GM23338 (cell line): ENCODE measurements at regions not wholly inside any gene's neighbourhood (a gene's known extent, or its start where the extent isn't known, plus 50 kb on each side); places are given as distances from the start of the nearest gene placed in this dataset.

Experiments used
- CREB1 ChIP-seq: fragments of 250-450 bp; sonication (Bioruptor Pico); IDR thresholded peaks from 2 replicates; pipeline ENCODE4 v1.5.0; 2020; ENCODE audit warnings: low read depth, mild to moderate bottlenecking, moderate library complexity
- CTCF ChIP-seq, 2 experiments: fragments of 200-600 bp in 1 of 2; sonication (generic) in 1 of 2; conservative IDR thresholded peaks; 2 replicates each; pipeline versions ENCODE4 v1.5.1 to v1.6.1; 2016 to 2017; ENCODE audit warnings: antibody characterized with exemption in 2 of 2, low read depth in 2 of 2, mild to moderate bottlenecking in 2 of 2, moderate library complexity in 1 of 2
- EZH2 ChIP-seq: fragments of 200-600 bp; sonication (generic); IDR thresholded peaks from one replicate; pipeline ENCODE4 v1.8.0; 2017; ENCODE audit warnings: antibody characterized with exemption, mild to moderate bottlenecking, low read depth; ENCODE audit not compliant: unreplicated experiment
- EZH2phosphoT487 ChIP-seq: fragments of 200-600 bp; sonication (generic); IDR thresholded peaks from one replicate; pipeline ENCODE4 v1.8.1; 2018; ENCODE audit warnings: antibody characterized with exemption; ENCODE audit not compliant: unreplicated experiment
- POLR2AphosphoS5 ChIP-seq: IDR thresholded peaks from 2 replicates; pipeline ENCODE4 v1.6.1; 2016; ENCODE audit warnings: antibody characterized with exemption, low read depth
- ZNF331 ChIP-seq: fragments of 250-450 bp; sonication (Bioruptor Pico); IDR thresholded peaks from 2 replicates; pipeline ENCODE4 v1.5.0; 2020; ENCODE audit warnings: low read depth, mild to moderate bottlenecking, moderate library complexity
- ZNF462 ChIP-seq: fragments of 250-450 bp; sonication (Bioruptor Pico); IDR thresholded peaks from 2 replicates; pipeline ENCODE4 v1.5.0; 2020; ENCODE audit warnings: mild to moderate bottlenecking, moderate library complexity
- TF ChIP-seq, protein P1 (sequence below): IDR thresholded peaks from one replicate; pipeline ENCODE4 v1.6.1; 2018; ENCODE audit warnings: antibody characterized with exemption; ENCODE audit not compliant: unreplicated experiment

- TF ChIP-seq CTCF (conservative IDR thresholded peaks at IDR 0.05; ENCODE audit: low read depth in 2 of 2) (no peak), EZH2 (no peak), ZNF462 (CRISPR knock-in tag) (no peak), ZNF331 (no peak), CREB1 (CRISPR knock-in tag) (no peak), EZH2phosphoT487 (no peak), POLR2AphosphoS5 (no peak)
- TF ChIP-seq, protein P1, sequence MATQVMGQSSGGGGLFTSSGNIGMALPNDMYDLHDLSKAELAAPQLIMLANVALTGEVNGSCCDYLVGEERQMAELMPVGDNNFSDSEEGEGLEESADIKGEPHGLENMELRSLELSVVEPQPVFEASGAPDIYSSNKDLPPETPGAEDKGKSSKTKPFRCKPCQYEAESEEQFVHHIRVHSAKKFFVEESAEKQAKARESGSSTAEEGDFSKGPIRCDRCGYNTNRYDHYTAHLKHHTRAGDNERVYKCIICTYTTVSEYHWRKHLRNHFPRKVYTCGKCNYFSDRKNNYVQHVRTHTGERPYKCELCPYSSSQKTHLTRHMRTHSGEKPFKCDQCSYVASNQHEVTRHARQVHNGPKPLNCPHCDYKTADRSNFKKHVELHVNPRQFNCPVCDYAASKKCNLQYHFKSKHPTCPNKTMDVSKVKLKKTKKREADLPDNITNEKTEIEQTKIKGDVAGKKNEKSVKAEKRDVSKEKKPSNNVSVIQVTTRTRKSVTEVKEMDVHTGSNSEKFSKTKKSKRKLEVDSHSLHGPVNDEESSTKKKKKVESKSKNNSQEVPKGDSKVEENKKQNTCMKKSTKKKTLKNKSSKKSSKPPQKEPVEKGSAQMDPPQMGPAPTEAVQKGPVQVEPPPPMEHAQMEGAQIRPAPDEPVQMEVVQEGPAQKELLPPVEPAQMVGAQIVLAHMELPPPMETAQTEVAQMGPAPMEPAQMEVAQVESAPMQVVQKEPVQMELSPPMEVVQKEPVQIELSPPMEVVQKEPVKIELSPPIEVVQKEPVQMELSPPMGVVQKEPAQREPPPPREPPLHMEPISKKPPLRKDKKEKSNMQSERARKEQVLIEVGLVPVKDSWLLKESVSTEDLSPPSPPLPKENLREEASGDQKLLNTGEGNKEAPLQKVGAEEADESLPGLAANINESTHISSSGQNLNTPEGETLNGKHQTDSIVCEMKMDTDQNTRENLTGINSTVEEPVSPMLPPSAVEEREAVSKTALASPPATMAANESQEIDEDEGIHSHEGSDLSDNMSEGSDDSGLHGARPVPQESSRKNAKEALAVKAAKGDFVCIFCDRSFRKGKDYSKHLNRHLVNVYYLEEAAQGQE, result no peak
These were observed 594.7 kb downstream of the TP53TG3F start for GRCh38 chr16:34054137-34054536.
